IMR-90 (cell line): ENCODE measurements at regions not wholly inside any gene's neighbourhood (a gene's known extent, or its start where the extent isn't known, plus 50 kb on each side); places are given as distances from the start of the nearest gene placed in this dataset.

Source experiments
- CHD1 ChIP-seq: IDR thresholded peaks from 2 replicates; pipeline ENCODE4 v1.6.1; 2012; ENCODE audit warnings: low read depth, low read length, improper control_type of control experiment
- FOS ChIP-seq: fragments of 150-350 bp; IDR thresholded peaks from 2 replicates; pipeline ENCODE4 v1.6.1; 2016; ENCODE audit warnings: low read depth, low read length
- MAZ ChIP-seq: IDR thresholded peaks from 2 replicates; pipeline ENCODE4 v1.6.1; 2012; ENCODE audit warnings: low read depth, mild to moderate bottlenecking, low read length, improper control_type of control experiment, moderate library complexity, borderline replicate concordance
- POLR2A ChIP-seq: IDR thresholded peaks from 2 replicates; pipeline ENCODE4 v1.6.1; 2012; ENCODE audit warnings: mild to moderate bottlenecking, low read depth, low read length
- RCOR1 ChIP-seq: IDR thresholded peaks from 2 replicates; pipeline ENCODE4 v1.6.1; 2012; ENCODE audit warnings: mild to moderate bottlenecking, low read length, improper control_type of control experiment; ENCODE audit not compliant: insufficient replicate concordance
- TF ChIP-seq, protein P1 (sequence below): conservative IDR thresholded peaks from 2 replicates; pipeline ENCODE4 v1.5.1; 2012; ENCODE audit warnings: mild to moderate bottlenecking, low read depth, low read length, improper control_type of control experiment
- TF ChIP-seq, protein P2 (sequence below): fragments of 150-350 bp; IDR thresholded peaks from 2 replicates; pipeline ENCODE4 v1.6.1; 2017; ENCODE audit warnings: mild to moderate bottlenecking, antibody characterized with exemption, low read length, low read depth

DNA sequence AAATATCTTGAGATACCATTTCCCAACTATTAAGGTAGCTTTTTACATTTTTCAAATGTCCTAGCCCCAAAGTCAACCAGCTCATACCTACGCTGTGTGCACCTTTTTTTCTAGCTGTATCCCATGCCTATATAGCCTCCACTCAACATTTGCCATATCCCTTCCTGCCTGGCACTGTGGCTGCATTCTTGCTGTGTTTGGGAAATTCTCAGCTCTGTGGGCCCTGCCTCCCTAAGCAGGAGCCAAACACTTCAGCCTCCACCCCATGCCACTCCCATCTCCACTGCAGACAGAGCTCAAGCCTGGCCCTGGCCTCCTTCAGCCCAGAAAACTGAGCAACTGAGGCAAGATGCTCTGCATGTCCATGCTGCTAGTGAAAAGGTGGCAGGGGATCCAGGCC is 141.3 kb downstream of the RAB11FIP2 start:
- TF ChIP-seq POLR2A (no peak), RCOR1 (no peak), MAZ (no peak), FOS (no peak), CHD1 (no peak)
- TF ChIP-seq, protein P1, sequence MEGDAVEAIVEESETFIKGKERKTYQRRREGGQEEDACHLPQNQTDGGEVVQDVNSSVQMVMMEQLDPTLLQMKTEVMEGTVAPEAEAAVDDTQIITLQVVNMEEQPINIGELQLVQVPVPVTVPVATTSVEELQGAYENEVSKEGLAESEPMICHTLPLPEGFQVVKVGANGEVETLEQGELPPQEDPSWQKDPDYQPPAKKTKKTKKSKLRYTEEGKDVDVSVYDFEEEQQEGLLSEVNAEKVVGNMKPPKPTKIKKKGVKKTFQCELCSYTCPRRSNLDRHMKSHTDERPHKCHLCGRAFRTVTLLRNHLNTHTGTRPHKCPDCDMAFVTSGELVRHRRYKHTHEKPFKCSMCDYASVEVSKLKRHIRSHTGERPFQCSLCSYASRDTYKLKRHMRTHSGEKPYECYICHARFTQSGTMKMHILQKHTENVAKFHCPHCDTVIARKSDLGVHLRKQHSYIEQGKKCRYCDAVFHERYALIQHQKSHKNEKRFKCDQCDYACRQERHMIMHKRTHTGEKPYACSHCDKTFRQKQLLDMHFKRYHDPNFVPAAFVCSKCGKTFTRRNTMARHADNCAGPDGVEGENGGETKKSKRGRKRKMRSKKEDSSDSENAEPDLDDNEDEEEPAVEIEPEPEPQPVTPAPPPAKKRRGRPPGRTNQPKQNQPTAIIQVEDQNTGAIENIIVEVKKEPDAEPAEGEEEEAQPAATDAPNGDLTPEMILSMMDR = no peak
- TF ChIP-seq, protein P2, sequence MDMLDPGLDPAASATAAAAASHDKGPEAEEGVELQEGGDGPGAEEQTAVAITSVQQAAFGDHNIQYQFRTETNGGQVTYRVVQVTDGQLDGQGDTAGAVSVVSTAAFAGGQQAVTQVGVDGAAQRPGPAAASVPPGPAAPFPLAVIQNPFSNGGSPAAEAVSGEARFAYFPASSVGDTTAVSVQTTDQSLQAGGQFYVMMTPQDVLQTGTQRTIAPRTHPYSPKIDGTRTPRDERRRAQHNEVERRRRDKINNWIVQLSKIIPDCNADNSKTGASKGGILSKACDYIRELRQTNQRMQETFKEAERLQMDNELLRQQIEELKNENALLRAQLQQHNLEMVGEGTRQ = no peak
